AG10803 (cell line): ENCODE measurements at regions not wholly inside any gene's neighbourhood (a gene's known extent, or its start where the extent isn't known, plus 50 kb on each side); places are given as distances from the start of the nearest gene placed in this dataset.

ENCODE experiments used
- DNase-seq: peaks from one replicate; pipeline ENCODE4 v3.0.0; 2010; ENCODE audit warnings: low read depth
- H3K4me3 ChIP-seq: 2 replicates; pipeline ENCODE4 v1.5.1; 2011; ENCODE audit warnings: mild to moderate bottlenecking, low read length, control low read depth
- CTCF ChIP-seq: conservative IDR thresholded peaks from 2 replicates; pipeline ENCODE4 v1.5.1; 2011; ENCODE audit warnings: mild to moderate bottlenecking, low read length, control low read depth, inconsistent platforms

- TF ChIP-seq CTCF: no peak
- no peak for DNase-seq
- H3K4me3 ChIP-seq: no peak overlapping the region
Measured at GRCh38 chr4:156201050-156201449, 247.4 kb upstream of the CTSO start.

- DNase-seq: no peak
- no peak for TF ChIP-seq CTCF
- H3K4me3 ChIP-seq: no peak overlapping the region
Measured at GRCh38 chr4:156198511-156198910, 244.8 kb upstream of the CTSO start.

GRCh38 chr4:156197216-156197615 lies 243.6 kb upstream of the CTSO start:
- DNase-seq: no peak
- TF ChIP-seq CTCF: no peak

GRCh38 chr4:156196722-156197121 lies 243.1 kb upstream of the CTSO start:
- no peak for DNase-seq
- H3K4me3 ChIP-seq: no peak overlapping the region
- TF ChIP-seq CTCF: no peak

More at GRCh38 chr4:156197216-156197615, 243.6 kb upstream of the CTSO start:
- H3K4me3 ChIP-seq: no peak overlapping the region

GRCh38 chr4:156195914-156196313 lies 242.2 kb upstream of the CTSO start:
- DNase-seq: no peak
- TF ChIP-seq CTCF: no peak

GRCh38 chr4:156194896-156195295 lies 241.2 kb upstream of the CTSO start:
- no peak for DNase-seq
- H3K4me3 ChIP-seq: no peak overlapping the region
- TF ChIP-seq CTCF: no peak

More at GRCh38 chr4:156195914-156196313, 242.2 kb upstream of the CTSO start:
- no peak overlapping the region for H3K4me3 ChIP-seq

GRCh38 chr4:156193800-156194199 lies 240.1 kb upstream of the CTSO start:
- no peak for DNase-seq
- TF ChIP-seq CTCF: no peak
- no peak overlapping the region for H3K4me3 ChIP-seq
